OCI-LY3 (cell line): ENCODE measurements at regions not wholly inside any gene's neighbourhood (a gene's known extent, or its start where the extent isn't known, plus 50 kb on each side); places are given as distances from the start of the nearest gene placed in this dataset.

Source experiments
- H2AFZ ChIP-seq: fragments of 200-600, 300-600 bp; shearing (Covaris generic); 2 replicates; pipeline ENCODE4 v1.6.0; 2014; ENCODE audit warnings: antibody characterized with exemption, low read depth, low read length
- H3K27ac ChIP-seq: fragments of 200-600, 300-600 bp; sonication (generic); 2 replicates; pipeline ENCODE4 v1.5.1; 2014; ENCODE audit warnings: mild to moderate bottlenecking, low read length, moderate library complexity, mixed read lengths
- H3K27me3 ChIP-seq: fragments of 200-600, 300-600 bp; sonication (generic); 2 replicates; pipeline ENCODE4 v1.6.1; 2014; ENCODE audit warnings: low read depth, low read length, mixed read lengths
- H3K36me3 ChIP-seq: fragments of 200-600, 300-600 bp; sonication (generic); replicated peaks from 2 replicates; pipeline ENCODE3; 2014; ENCODE audit warnings: low read depth, low read length, mixed read lengths
- H3K4me1 ChIP-seq: fragments of 300-600, 200-600 bp; sonication (generic); 2 replicates; pipeline ENCODE4 v1.6.1; 2014; ENCODE audit warnings: low read length, mixed read lengths
- H3K4me2 ChIP-seq: fragments of 200-600, 300-600 bp; sonication (generic); 2 replicates; pipeline ENCODE4 v1.6.1; 2014; ENCODE audit warnings: low read length, mixed read lengths
- H3K4me3 ChIP-seq: fragments of 300-600, 200-600 bp; sonication (generic); 2 replicates; pipeline ENCODE4 v1.5.1; 2014; ENCODE audit warnings: antibody characterized with exemption, mild to moderate bottlenecking, low read length, moderate library complexity
- H3K79me2 ChIP-seq: fragments of 300-600, 200-600 bp; shearing (Covaris generic); 2 replicates; pipeline ENCODE4 v1.6.1; 2014; ENCODE audit warnings: mild to moderate bottlenecking, low read length, mixed read lengths
- H3K9ac ChIP-seq: fragments of 300-600, 200-600 bp; shearing (Covaris generic); 2 replicates; pipeline ENCODE4 v1.6.0; 2014; ENCODE audit warnings: mild to moderate bottlenecking, low read length, moderate library complexity
- H3K9me3 ChIP-seq: fragments of 200-600, 300-600 bp; shearing (Covaris generic); 2 replicates; pipeline ENCODE4 v1.6.1; 2014; ENCODE audit warnings: low read length, mixed read lengths; ENCODE audit not compliant: insufficient read depth
- H4K20me1 ChIP-seq: fragments of 200-600, 300-600 bp; sonication (generic); 2 replicates; pipeline ENCODE4 v1.6.1; 2016; ENCODE audit warnings: low read length, mixed read lengths; ENCODE audit not compliant: insufficient read depth
- EZH2phosphoT487 ChIP-seq: fragments of 200-600 bp; shearing (Covaris generic); IDR thresholded peaks from 2 replicates; pipeline ENCODE4 v1.6.1; 2018; ENCODE audit warnings: antibody characterized with exemption, mixed run types, low read depth
- TF ChIP-seq, protein P1 (sequence below): fragments of 200-600, 300-600 bp; sonication (generic); IDR thresholded peaks from 2 replicates; pipeline ENCODE4 v1.5.1; 2014; ENCODE audit warnings: antibody characterized with exemption, low read length, low read depth

DNA sequence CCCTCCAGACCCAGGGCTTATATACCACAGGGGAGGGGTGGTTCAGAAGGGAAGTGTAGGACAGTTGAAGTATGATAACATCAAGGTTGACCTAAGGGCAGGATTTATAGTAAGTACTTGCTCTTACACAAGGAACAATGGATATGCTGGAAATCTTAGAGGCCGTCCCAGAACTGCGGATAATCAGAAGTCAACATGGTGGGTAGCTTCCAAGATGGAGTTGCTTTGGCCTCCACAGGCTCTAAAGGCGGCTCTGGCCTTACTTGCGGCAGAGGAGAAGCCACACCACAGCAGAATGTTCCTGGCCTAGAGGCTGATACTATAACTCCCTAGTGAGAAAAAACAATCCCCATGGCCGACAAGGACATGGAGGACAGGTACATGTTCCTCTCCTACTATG, 344.7 kb downstream of the CDC5L start:
- Histone ChIP-seq H3K4me2 (no peak overlapping the region), H3K79me2 (no peaks in the 10 kb centered on the region), H2AFZ (no peak overlapping the region), H3K9ac (no peak overlapping the region), H3K4me3 (no peak overlapping the region), H4K20me1 (no peaks in the 10 kb centered on the region), H3K4me1 (peaks cover 52% of the 10 kb centered on the region), H3K9me3 (no peaks in the 10 kb centered on the region), H3K36me3 (no peaks in the 10 kb centered on the region), H3K27me3 (no peaks in the 10 kb centered on the region), H3K27ac (no peak overlapping the region)
- TF ChIP-seq, protein P1, sequence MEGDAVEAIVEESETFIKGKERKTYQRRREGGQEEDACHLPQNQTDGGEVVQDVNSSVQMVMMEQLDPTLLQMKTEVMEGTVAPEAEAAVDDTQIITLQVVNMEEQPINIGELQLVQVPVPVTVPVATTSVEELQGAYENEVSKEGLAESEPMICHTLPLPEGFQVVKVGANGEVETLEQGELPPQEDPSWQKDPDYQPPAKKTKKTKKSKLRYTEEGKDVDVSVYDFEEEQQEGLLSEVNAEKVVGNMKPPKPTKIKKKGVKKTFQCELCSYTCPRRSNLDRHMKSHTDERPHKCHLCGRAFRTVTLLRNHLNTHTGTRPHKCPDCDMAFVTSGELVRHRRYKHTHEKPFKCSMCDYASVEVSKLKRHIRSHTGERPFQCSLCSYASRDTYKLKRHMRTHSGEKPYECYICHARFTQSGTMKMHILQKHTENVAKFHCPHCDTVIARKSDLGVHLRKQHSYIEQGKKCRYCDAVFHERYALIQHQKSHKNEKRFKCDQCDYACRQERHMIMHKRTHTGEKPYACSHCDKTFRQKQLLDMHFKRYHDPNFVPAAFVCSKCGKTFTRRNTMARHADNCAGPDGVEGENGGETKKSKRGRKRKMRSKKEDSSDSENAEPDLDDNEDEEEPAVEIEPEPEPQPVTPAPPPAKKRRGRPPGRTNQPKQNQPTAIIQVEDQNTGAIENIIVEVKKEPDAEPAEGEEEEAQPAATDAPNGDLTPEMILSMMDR, result no peak
- TF ChIP-seq EZH2phosphoT487, result no peak

DNA sequence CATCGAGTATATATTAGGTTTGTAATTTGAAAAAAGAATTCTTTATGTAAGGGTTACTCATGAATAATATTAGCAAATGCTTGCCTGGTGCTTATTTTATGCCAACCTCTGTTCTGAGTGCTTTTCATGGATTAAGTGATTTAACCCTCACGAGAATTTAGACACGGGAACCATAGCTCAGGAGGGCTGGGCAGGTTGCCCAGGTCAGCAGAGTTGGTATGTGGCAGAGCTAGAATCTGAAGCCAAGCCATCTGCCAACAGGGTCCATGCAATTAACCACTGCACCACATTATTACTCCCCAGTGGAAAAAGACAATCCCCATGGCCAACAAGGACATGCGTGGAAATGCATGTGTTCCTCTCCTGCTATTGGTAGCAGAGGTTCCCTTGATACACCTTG, 345.6 kb downstream of the CDC5L start:
- H3K27me3 ChIP-seq, result no peaks in the 10 kb centered on the region
- no peak overlapping the region for H2AFZ ChIP-seq
- H3K4me2 ChIP-seq, result no peak overlapping the region
- no peak overlapping the region for H3K27ac ChIP-seq
- H3K9ac ChIP-seq, result no peak overlapping the region
- H3K4me3 ChIP-seq, result no peak overlapping the region
- H4K20me1 ChIP-seq, result no peaks in the 10 kb centered on the region
- no peaks in the 10 kb centered on the region for H3K9me3 ChIP-seq
- TF ChIP-seq EZH2phosphoT487, result no peak
- TF ChIP-seq, protein P1, result no peak
- no peaks in the 10 kb centered on the region for H3K79me2 ChIP-seq
- H3K36me3 ChIP-seq, result no peaks in the 10 kb centered on the region
- H3K4me1 ChIP-seq, result peaks cover 61% of the 10 kb centered on the region

DNA sequence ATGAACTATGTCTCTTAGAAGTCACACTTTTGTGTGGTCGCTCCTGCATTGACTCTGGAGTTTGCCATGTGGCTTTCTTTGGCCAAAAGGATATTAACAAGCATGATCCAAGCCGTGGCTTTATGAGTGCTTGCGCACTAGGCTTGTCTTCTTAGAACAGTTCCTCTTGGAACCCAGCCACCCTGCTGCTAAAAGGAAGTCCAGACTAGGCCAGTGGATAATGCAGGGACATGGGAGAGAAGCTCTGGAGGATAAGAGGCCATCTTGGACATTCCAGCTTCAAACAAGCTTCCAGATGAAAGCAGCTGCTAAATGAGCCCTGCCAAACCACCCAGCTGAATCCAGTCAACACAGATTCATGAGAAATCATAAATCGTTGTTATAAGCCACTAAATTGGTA, 346.4 kb downstream of the CDC5L start:
- no peaks in the 10 kb centered on the region for H3K79me2 ChIP-seq
- TF ChIP-seq, protein P1, result no peak
- no peak for TF ChIP-seq EZH2phosphoT487
- no peak overlapping the region for H3K27ac ChIP-seq
- H3K4me1 ChIP-seq, result peaks cover 69% of the 10 kb centered on the region
- H3K4me3 ChIP-seq, result no peak overlapping the region
- no peak overlapping the region for H3K9ac ChIP-seq
- H2AFZ ChIP-seq, result no peak overlapping the region
- H3K4me2 ChIP-seq, result no peak overlapping the region
- no peaks in the 10 kb centered on the region for H3K36me3 ChIP-seq
- H3K27me3 ChIP-seq, result no peaks in the 10 kb centered on the region
- no peaks in the 10 kb centered on the region for H3K9me3 ChIP-seq
- H4K20me1 ChIP-seq, result no peaks in the 10 kb centered on the region

DNA sequence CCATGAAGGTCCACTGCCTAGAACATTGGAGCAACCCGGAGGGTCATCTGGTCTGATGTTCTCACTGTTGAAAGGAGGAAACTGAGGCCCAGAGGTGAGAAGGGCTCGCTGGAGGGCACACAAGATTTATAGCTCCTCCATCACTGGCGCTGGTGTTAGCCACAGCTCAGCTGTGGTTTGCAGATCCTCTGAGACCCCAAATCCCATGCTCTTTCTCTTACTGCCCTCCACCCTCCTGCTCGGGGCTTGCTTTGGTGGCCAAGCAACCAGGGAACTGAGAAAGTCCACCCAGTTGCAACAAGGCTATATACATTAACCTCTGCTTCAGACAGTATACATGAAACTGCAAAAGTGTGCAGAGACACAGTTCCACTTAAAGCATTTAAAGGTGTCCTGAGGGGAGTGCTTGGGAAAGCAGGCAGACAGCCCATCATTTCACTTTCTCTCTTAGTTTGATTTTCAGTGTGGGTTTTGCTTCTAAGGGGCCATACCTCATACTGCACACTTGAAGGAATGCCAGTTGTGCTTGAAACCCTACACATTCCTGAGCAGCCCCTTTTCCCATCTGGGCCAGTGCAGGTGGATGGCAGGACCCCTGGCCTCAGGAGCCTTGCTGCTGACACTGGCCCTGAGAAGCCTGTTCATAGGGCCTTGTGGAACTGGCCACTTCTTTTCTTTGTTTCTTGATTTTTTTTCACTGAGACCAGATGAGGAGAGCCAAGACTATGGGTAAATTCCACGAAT, 347.6 kb downstream of the CDC5L start:
- H3K4me3 ChIP-seq, result peak overlapping the region; percentile 26
- H3K9ac ChIP-seq, result peak overlapping the region; percentile 57
- H3K9me3 ChIP-seq, result no peaks in the 10 kb centered on the region
- no peak for TF ChIP-seq EZH2phosphoT487
- TF ChIP-seq, protein P1, result no peak
- H3K36me3 ChIP-seq, result no peaks in the 10 kb centered on the region
- H3K4me2 ChIP-seq, result peak overlapping the region; percentile 80
- H3K79me2 ChIP-seq, result no peaks in the 10 kb centered on the region
- peaks cover 81% of the 10 kb centered on the region for H3K4me1 ChIP-seq
- H2AFZ ChIP-seq, result no peak overlapping the region
- peak overlapping the region; percentile 97 for H3K27ac ChIP-seq
- no peaks in the 10 kb centered on the region for H3K27me3 ChIP-seq
- H4K20me1 ChIP-seq, result no peaks in the 10 kb centered on the region
